IMR-90 (cell line): ENCODE measurements at regions not wholly inside any gene's neighbourhood (a gene's known extent, or its start where the extent isn't known, plus 50 kb on each side); places are given as distances from the start of the nearest gene placed in this dataset.

Experiments
- ATAC-seq: fragments of 200-7000 bp; cut with Tn5 transposase; 2 replicates; pipeline ENCODE4 v1.9.1; 2020; ENCODE audit warnings: low read depth, mild to moderate bottlenecking, moderate library complexity
- BruUV-seq: library from RNA; stranded (reverse); fragments of 400-500 nt; replicated peaks from 2 replicates; lab custom pipeline; 2021; lab: Mats Ljungman, UMichigan
- CTCF ChIA-PET: fragments of 300-600 bp; formaldehyde crosslinking; extraction: SDS; loops from one replicate; lab custom pipeline; 2021; ENCODE audit warnings: antibody characterized with exemption; lab: Yijun Ruan, JAX
- POLR2A ChIA-PET: fragments of 300-600 bp; sonication (Branson Sonifier 250); formaldehyde crosslinking; loops from one replicate; lab custom pipeline; 2022; ENCODE audit warnings: antibody characterized with exemption; ENCODE audit not compliant: unreplicated experiment; lab: Charles Lee
- DNase-seq: peaks from one replicate; pipeline ENCODE4 v3.0.0; 2013
- H2AFZ ChIP-seq: replicated peaks from 2 replicates; pipeline ENCODE3; 2013; ENCODE audit warnings: low read length, mild to moderate bottlenecking; ENCODE audit not compliant: poor library complexity
- H2AK5ac ChIP-seq: 2 replicates; pipeline ENCODE4 v1.6.1; 2013; ENCODE audit warnings: low read depth, low read length, inconsistent platforms
- H2AK9ac ChIP-seq: replicated peaks from 2 replicates; pipeline ENCODE3; 2013; ENCODE audit warnings: mild to moderate bottlenecking, low read depth, low read length, moderate library complexity; ENCODE audit not compliant: poor library complexity
- H2BK120ac ChIP-seq: 2 replicates; pipeline ENCODE4 v1.6.1; 2013; ENCODE audit warnings: low read depth, low read length, inconsistent platforms
- H2BK15ac ChIP-seq: 3 replicates; pipeline ENCODE4 v1.6.1; 2013; ENCODE audit warnings: low read depth, low read length, inconsistent platforms
- H2BK20ac ChIP-seq: 2 replicates; pipeline ENCODE4 v1.6.1; 2013; ENCODE audit warnings: low read depth, mild to moderate bottlenecking, inconsistent platforms, low read length, moderate library complexity
- H2BK5ac ChIP-seq: 2 replicates; pipeline ENCODE4 v1.6.1; 2013; ENCODE audit warnings: mild to moderate bottlenecking, low read depth, low read length, inconsistent platforms; ENCODE audit not compliant: poor library complexity, severe bottlenecking
- H3K14ac ChIP-seq: replicated peaks from 2 replicates; pipeline ENCODE4 v1.6.1; 2013; ENCODE audit warnings: low read depth, low read length, inconsistent platforms
- H3K18ac ChIP-seq: 2 replicates; pipeline ENCODE4 v1.6.1; 2013; ENCODE audit warnings: low read depth, low read length, control low read depth
- H3K23ac ChIP-seq: 2 replicates; pipeline ENCODE4 v1.6.1; 2013; ENCODE audit warnings: low read depth, low read length, inconsistent platforms
- H3K27ac ChIP-seq: 2 replicates; pipeline ENCODE4 v1.5.1; 2013; ENCODE audit warnings: mild to moderate bottlenecking, control low read depth, low read length; ENCODE audit not compliant: insufficient read depth
- H3K27me3 ChIP-seq: 2 replicates; pipeline ENCODE4 v1.6.1; 2013; ENCODE audit warnings: low read length; ENCODE audit not compliant: control insufficient read depth, insufficient read depth
- H3K36me3 ChIP-seq: 2 replicates; pipeline ENCODE4 v1.6.1; 2013; ENCODE audit warnings: low read length, mixed read lengths; ENCODE audit not compliant: control insufficient read depth, insufficient read depth
- H3K4ac ChIP-seq: 2 replicates; pipeline ENCODE4 v1.6.1; 2013; ENCODE audit warnings: low read depth, low read length, inconsistent platforms
- H3K4me1 ChIP-seq: 2 replicates; pipeline ENCODE4 v1.6.1; 2013; ENCODE audit warnings: low read length, mixed read lengths; ENCODE audit not compliant: control insufficient read depth, insufficient read depth
- H3K4me2 ChIP-seq: 2 replicates; pipeline ENCODE4 v1.6.1; 2013; ENCODE audit warnings: low read depth, mild to moderate bottlenecking, control low read depth, low read length, moderate library complexity
- H3K4me3 ChIP-seq: 2 replicates; pipeline ENCODE4 v1.5.1; 2013; ENCODE audit warnings: low read depth, mild to moderate bottlenecking, control low read depth, low read length, moderate library complexity; ENCODE audit not compliant: insufficient read depth
- H3K56ac ChIP-seq: 2 replicates; pipeline ENCODE4 v1.6.1; 2013; ENCODE audit warnings: low read length, inconsistent platforms; ENCODE audit not compliant: insufficient read depth; ENCODE audit errors: extremely low read depth
- H3K79me1 ChIP-seq, 2 experiments: 2 replicates each; pipeline ENCODE4 v1.6.1; 2013; ENCODE audit warnings: low read length in 2 of 2, inconsistent platforms in 1 of 2, low read depth in 1 of 2
- H3K9ac ChIP-seq: 2 replicates; pipeline ENCODE4 v1.6.1; 2013; ENCODE audit warnings: low read depth, low read length, control low read depth
- H3K9me1 ChIP-seq: 2 replicates; pipeline ENCODE4 v1.6.1; 2013; ENCODE audit warnings: low read length, inconsistent platforms; ENCODE audit not compliant: insufficient read depth
- H3K9me3 ChIP-seq: 2 replicates; pipeline ENCODE4 v1.6.1; 2013; ENCODE audit warnings: low read length; ENCODE audit not compliant: control insufficient read depth, insufficient read depth
- H4K20me1 ChIP-seq: 2 replicates; pipeline ENCODE4 v1.6.1; 2013; ENCODE audit warnings: low read length, inconsistent platforms; ENCODE audit not compliant: insufficient read depth
- H4K5ac ChIP-seq: 2 replicates; pipeline ENCODE4 v1.6.1; 2013; ENCODE audit warnings: mild to moderate bottlenecking, low read depth, low read length, control low read depth
- H4K8ac ChIP-seq, 2 experiments: 2 replicates each; pipeline ENCODE4 v1.6.1; 2013; ENCODE audit warnings: low read depth in 2 of 2, low read length in 2 of 2, control low read depth in 1 of 2, inconsistent platforms in 1 of 2
- H4K91ac ChIP-seq: 2 replicates; pipeline ENCODE4 v1.6.1; 2013; ENCODE audit warnings: low read depth, low read length, inconsistent platforms; ENCODE audit not compliant: insufficient read depth
- BHLHE40 ChIP-seq: fragments of 150-350 bp; IDR thresholded peaks from 2 replicates; pipeline ENCODE4 v1.6.1; 2016; ENCODE audit warnings: mild to moderate bottlenecking, low read depth, low read length
- CEBPB ChIP-seq: IDR thresholded peaks from 2 replicates; pipeline ENCODE4 v1.6.1; 2012; ENCODE audit warnings: low read depth, low read length, improper control_type of control experiment
- CHD1 ChIP-seq: IDR thresholded peaks from 2 replicates; pipeline ENCODE4 v1.6.1; 2012; ENCODE audit warnings: low read depth, low read length, improper control_type of control experiment
- CTCF ChIP-seq: conservative IDR thresholded peaks from 2 replicates; pipeline ENCODE4 v1.5.1; 2012; ENCODE audit warnings: mild to moderate bottlenecking, low read depth, low read length, improper control_type of control experiment
- FOS ChIP-seq: fragments of 150-350 bp; IDR thresholded peaks from 2 replicates; pipeline ENCODE4 v1.6.1; 2016; ENCODE audit warnings: low read depth, low read length
- MAFK ChIP-seq: IDR thresholded peaks from 2 replicates; pipeline ENCODE4 v1.6.1; 2012; ENCODE audit warnings: low read depth, low read length, improper control_type of control experiment
- MAZ ChIP-seq: IDR thresholded peaks from 2 replicates; pipeline ENCODE4 v1.6.1; 2012; ENCODE audit warnings: low read depth, mild to moderate bottlenecking, low read length, improper control_type of control experiment, moderate library complexity, borderline replicate concordance
- MXI1 ChIP-seq: IDR thresholded peaks from 2 replicates; pipeline ENCODE4 v1.6.1; 2012; ENCODE audit warnings: low read depth, mild to moderate bottlenecking, low read length, moderate library complexity, borderline replicate concordance
- NFE2L2 ChIP-seq: fragments of 150-350 bp; IDR thresholded peaks from 2 replicates; pipeline ENCODE4 v1.6.1; 2016; ENCODE audit warnings: low read depth, mild to moderate bottlenecking, low read length
- POLR2A ChIP-seq: IDR thresholded peaks from 2 replicates; pipeline ENCODE4 v1.6.1; 2012; ENCODE audit warnings: mild to moderate bottlenecking, low read depth, low read length
- RAD21 ChIP-seq: IDR thresholded peaks from 2 replicates; pipeline ENCODE4 v1.6.1; 2012; ENCODE audit warnings: low read length, improper control_type of control experiment
- RCOR1 ChIP-seq: IDR thresholded peaks from 2 replicates; pipeline ENCODE4 v1.6.1; 2012; ENCODE audit warnings: mild to moderate bottlenecking, low read length, improper control_type of control experiment; ENCODE audit not compliant: insufficient replicate concordance
- RFX5 ChIP-seq: IDR thresholded peaks from 2 replicates; pipeline ENCODE4 v1.8.0; 2012; ENCODE audit warnings: low read depth, mild to moderate bottlenecking, low read length, moderate library complexity
- SMC3 ChIP-seq: fragments of 150-350 bp; IDR thresholded peaks from 2 replicates; pipeline ENCODE4 v1.6.1; 2016; ENCODE audit warnings: low read depth, mild to moderate bottlenecking, antibody characterized with exemption, low read length, moderate library complexity
- USF2 ChIP-seq: fragments of 150-350 bp; IDR thresholded peaks from 2 replicates; pipeline ENCODE4 v1.6.1; 2017; ENCODE audit warnings: mild to moderate bottlenecking, antibody characterized with exemption, low read length, low read depth
- WGBS, 2 experiments: methylation state at CpG; one replicate each; pipeline versions ENCODE4 v1.1.5 to v1.1.7; 2013; ENCODE audit warnings: missing lambda C conversion rate in 2 of 2; ENCODE audit not compliant: insufficient read length in 1 of 2; ENCODE audit errors: extremely low coverage in 2 of 2; 5-methylcytosine and 5-hydroxymethylcytosine counted together
- dilution Hi-C: fragments of 300-500 bp; cut with HindIII; formaldehyde crosslinking; loops from one replicate; pipeline ENCODE4 v1.14.3; 2018; ENCODE audit warnings: low sequenced_read_pairs; ENCODE audit not compliant: unreplicated experiment
- in situ Hi-C: fragments of 300-500 bp; cut with MboI; formaldehyde crosslinking; loops from 3 replicates; pipeline ENCODE4 v1.14.3; 2019; ENCODE audit warnings: low sequenced_read_pairs, inconsistent platforms, mixed read lengths
- intact Hi-C: fragments of 100-400 bp; cut with micrococcal nuclease; formaldehyde crosslinking; loops from 2 replicates; pipeline ENCODE4 v1.10.0; 2022
- TF ChIP-seq, protein P1 (sequence below): fragments of 150-350 bp; IDR thresholded peaks from 2 replicates; pipeline ENCODE4 v1.6.1; 2016; ENCODE audit warnings: low read depth, mild to moderate bottlenecking, low read length, moderate library complexity, borderline replicate concordance

- Histone ChIP-seq H3K9ac (no peak overlapping the region), H3K4me1 (no peaks in the 10 kb centered on the region), H3K4ac (no peak overlapping the region), H3K18ac (no peak overlapping the region), H4K8ac (no peak overlapping the region), H3K4me3 (no peak overlapping the region), H2AK9ac (no peak overlapping the region), H2AFZ (no peak overlapping the region), H2AK5ac (no peak overlapping the region), H2BK5ac (no peak overlapping the region), H2BK15ac (no peak overlapping the region), H4K5ac (no peak overlapping the region), H3K9me1 (no peaks in the 10 kb centered on the region), H4K91ac (no peak overlapping the region), H3K36me3 (no peaks in the 10 kb centered on the region), H3K9me3 (no peaks in the 10 kb centered on the region), H3K27me3 (no peaks in the 10 kb centered on the region), H2BK20ac (no peak overlapping the region), H3K79me1 (no peaks in the 10 kb centered on the region), H3K56ac (no peak overlapping the region), H3K27ac (no peak overlapping the region), H3K23ac (no peak overlapping the region), H3K4me2 (no peak overlapping the region), H4K20me1 (no peaks in the 10 kb centered on the region), H3K14ac (no peak overlapping the region), H2BK120ac (no peak overlapping the region)
- intact Hi-C loops = no loop called here
- in situ Hi-C loops = no loop called here
- no TSS peak for BruUV-seq
- ChIA-PET POLR2A (no interaction called here), CTCF (no interaction called here)
- ATAC-seq = no peak
- no CpG with 5 or more reads among the region's 1 CpG for WGBS, 2 experiments
- TF ChIP-seq SMC3 (no peak), USF2 (no peak), CTCF (no peak), FOS (no peak), CHD1 (no peak), RFX5 (no peak), NFE2L2 (no peak), RAD21 (no peak), MAFK (no peak), CEBPB (no peak), MAZ (no peak), BHLHE40 (no peak), POLR2A (no peak), MXI1 (no peak), RCOR1 (no peak)
- TF ChIP-seq, protein P1, sequence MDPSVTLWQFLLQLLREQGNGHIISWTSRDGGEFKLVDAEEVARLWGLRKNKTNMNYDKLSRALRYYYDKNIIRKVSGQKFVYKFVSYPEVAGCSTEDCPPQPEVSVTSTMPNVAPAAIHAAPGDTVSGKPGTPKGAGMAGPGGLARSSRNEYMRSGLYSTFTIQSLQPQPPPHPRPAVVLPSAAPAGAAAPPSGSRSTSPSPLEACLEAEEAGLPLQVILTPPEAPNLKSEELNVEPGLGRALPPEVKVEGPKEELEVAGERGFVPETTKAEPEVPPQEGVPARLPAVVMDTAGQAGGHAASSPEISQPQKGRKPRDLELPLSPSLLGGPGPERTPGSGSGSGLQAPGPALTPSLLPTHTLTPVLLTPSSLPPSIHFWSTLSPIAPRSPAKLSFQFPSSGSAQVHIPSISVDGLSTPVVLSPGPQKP = no peak
- no peak for DNase-seq
- dilution Hi-C loops = no loop called here
These were observed 131.4 kb upstream of the CNTN1 start for GRCh38 chr12:40560848-40561247.
